ENCODE measurements at regions not wholly inside any gene's neighbourhood (a gene's known extent, or its start where the extent isn't known, plus 50 kb on each side); places are given as distances from the start of the nearest gene placed in this dataset.

- no peak for TF ChIP-seq CTCF (IDR thresholded peaks at IDR 0.05; ENCODE audit: low read length)
- no peak for TF ChIP-seq EZH2 (optimal IDR thresholded peaks at IDR 0.05; ENCODE audit: low read depth, low read length)
These were observed 149.4 kb upstream of the DCC start for GRCh38 chr18:52190631-52191030.
